ENCODE measurements at regions not wholly inside any gene's neighbourhood (a gene's known extent, or its start where the extent isn't known, plus 50 kb on each side); places are given as distances from the start of the nearest gene placed in this dataset.

- ChIA-PET POLR2A (no interaction called here), CTCF (no interaction called here)
- TF ChIP-seq LEF1 (IDR thresholded peaks at IDR 0.05; ENCODE audit: borderline replicate concordance) (no peak), PKNOX1 (IDR thresholded peaks at IDR 0.05) (no peak), SP1 (IDR thresholded peaks at IDR 0.05) (no peak), ZNF384 (IDR thresholded peaks at IDR 0.05) (no peak), FOXK2 (IDR thresholded peaks at IDR 0.05) (no peak), ELF4 (IDR thresholded peaks at IDR 0.05) (no peak), BHLHE40 (IDR thresholded peaks at IDR 0.05; ENCODE audit: borderline replicate concordance) (no peak), NFRKB (IDR thresholded peaks at IDR 0.05) (no peak), FOXA1 (IDR thresholded peaks at IDR 0.05) (no peak), FOXM1 (IDR thresholded peaks at IDR 0.05; ENCODE audit: borderline replicate concordance) (no peak), HDGF (IDR thresholded peaks at IDR 0.05; ENCODE audit: borderline replicate concordance) (no peak), ARNT (IDR thresholded peaks at IDR 0.05) (no peak), TARDBP (IDR thresholded peaks at IDR 0.05) (no peak), SUZ12 (IDR thresholded peaks at IDR 0.05) (no peak), CTBP1 (IDR thresholded peaks at IDR 0.05; ENCODE audit: borderline replicate concordance) (no peak), L3MBTL2 (conservative IDR thresholded peaks at IDR 0.05) (no peak)
- no peak for DNase-seq (ENCODE audit: extremely low spot score)
Observed at GRCh38 chr5:40006260-40006659, 581.5 kb upstream of the DAB2 start.

- ChIA-PET POLR2A (no interaction called here), CTCF (no interaction called here)
- TF ChIP-seq ELF4 (IDR thresholded peaks at IDR 0.05): no peak
- TF ChIP-seq ARNT (IDR thresholded peaks at IDR 0.05): no peak
- TF ChIP-seq FOXK2 (IDR thresholded peaks at IDR 0.05): no peak
- TF ChIP-seq SUZ12 (IDR thresholded peaks at IDR 0.05): no peak
- TF ChIP-seq SP1 (IDR thresholded peaks at IDR 0.05): no peak
- no peak for TF ChIP-seq HDGF (IDR thresholded peaks at IDR 0.05; ENCODE audit: borderline replicate concordance)
- TF ChIP-seq LEF1 (IDR thresholded peaks at IDR 0.05; ENCODE audit: borderline replicate concordance): no peak
- TF ChIP-seq PKNOX1 (IDR thresholded peaks at IDR 0.05): no peak
- TF ChIP-seq FOXA1 (IDR thresholded peaks at IDR 0.05): no peak
- no peak for TF ChIP-seq TARDBP (IDR thresholded peaks at IDR 0.05)
- no peak for TF ChIP-seq L3MBTL2 (conservative IDR thresholded peaks at IDR 0.05)
- no peak for TF ChIP-seq NFRKB (IDR thresholded peaks at IDR 0.05)
- no peak for TF ChIP-seq ZNF384 (IDR thresholded peaks at IDR 0.05)
- no peak for TF ChIP-seq BHLHE40 (IDR thresholded peaks at IDR 0.05; ENCODE audit: borderline replicate concordance)
- no peak for TF ChIP-seq FOXM1 (IDR thresholded peaks at IDR 0.05; ENCODE audit: borderline replicate concordance)
- no peak for DNase-seq (ENCODE audit: extremely low spot score)
Observed at GRCh38 chr5:40001796-40002195, 577.0 kb upstream of the DAB2 start.

GRCh38 chr5:39998518-39998917, 573.7 kb upstream of the DAB2 start:
- ChIA-PET POLR2A (no interaction called here), CTCF (no interaction called here)
- TF ChIP-seq FOXK2 (IDR thresholded peaks at IDR 0.05) (no peak), SP1 (IDR thresholded peaks at IDR 0.05) (no peak), HDGF (IDR thresholded peaks at IDR 0.05; ENCODE audit: borderline replicate concordance) (no peak), PKNOX1 (IDR thresholded peaks at IDR 0.05) (no peak), TARDBP (IDR thresholded peaks at IDR 0.05) (no peak)
- DNase-seq (ENCODE audit: extremely low spot score): no peak

- TF ChIP-seq ZNF384 (IDR thresholded peaks at IDR 0.05) (no peak), CTBP1 (IDR thresholded peaks at IDR 0.05; ENCODE audit: borderline replicate concordance) (no peak), TARDBP (IDR thresholded peaks at IDR 0.05) (no peak), BHLHE40 (IDR thresholded peaks at IDR 0.05; ENCODE audit: borderline replicate concordance) (no peak), ARNT (IDR thresholded peaks at IDR 0.05) (no peak), PKNOX1 (IDR thresholded peaks at IDR 0.05) (no peak), SUZ12 (IDR thresholded peaks at IDR 0.05) (no peak), HDGF (IDR thresholded peaks at IDR 0.05; ENCODE audit: borderline replicate concordance) (no peak), SP1 (IDR thresholded peaks at IDR 0.05) (no peak), FOXM1 (IDR thresholded peaks at IDR 0.05; ENCODE audit: borderline replicate concordance) (no peak), LEF1 (IDR thresholded peaks at IDR 0.05; ENCODE audit: borderline replicate concordance) (no peak)
- CTCF ChIA-PET: no interaction called here
- no peak for DNase-seq (ENCODE audit: extremely low spot score)
- POLR2A ChIA-PET: no interaction called here
Observed at GRCh38 chr5:39995990-39996389, 571.2 kb upstream of the DAB2 start.

GRCh38 chr5:39992617-39993202, 567.9 kb upstream of the DAB2 start:
- no peak for DNase-seq (ENCODE audit: extremely low spot score)
- POLR2A ChIA-PET: no interaction called here
- CTCF ChIA-PET: no interaction called here
- TF ChIP-seq SP1 (IDR thresholded peaks at IDR 0.05) (no peak), FOXA1 (IDR thresholded peaks at IDR 0.05) (no peak), SUZ12 (IDR thresholded peaks at IDR 0.05) (no peak), LEF1 (IDR thresholded peaks at IDR 0.05; ENCODE audit: borderline replicate concordance) (no peak), FOXK2 (IDR thresholded peaks at IDR 0.05) (no peak), NFRKB (IDR thresholded peaks at IDR 0.05) (no peak)

- no peak for TF ChIP-seq SUZ12 (IDR thresholded peaks at IDR 0.05)
- no peak for TF ChIP-seq BHLHE40 (IDR thresholded peaks at IDR 0.05; ENCODE audit: borderline replicate concordance)
- TF ChIP-seq HDGF (IDR thresholded peaks at IDR 0.05; ENCODE audit: borderline replicate concordance): no peak
- no peak for TF ChIP-seq LEF1 (IDR thresholded peaks at IDR 0.05; ENCODE audit: borderline replicate concordance)
- no peak for TF ChIP-seq ZNF384 (IDR thresholded peaks at IDR 0.05)
- TF ChIP-seq ARNT (IDR thresholded peaks at IDR 0.05): no peak
- TF ChIP-seq TARDBP (IDR thresholded peaks at IDR 0.05): no peak
- TF ChIP-seq FOXM1 (IDR thresholded peaks at IDR 0.05; ENCODE audit: borderline replicate concordance): no peak
- no peak for TF ChIP-seq SP1 (IDR thresholded peaks at IDR 0.05)
- no peak for TF ChIP-seq L3MBTL2 (conservative IDR thresholded peaks at IDR 0.05)
- no peak for TF ChIP-seq ELF4 (IDR thresholded peaks at IDR 0.05)
- TF ChIP-seq FOXK2 (IDR thresholded peaks at IDR 0.05): no peak
- TF ChIP-seq CTBP1 (IDR thresholded peaks at IDR 0.05; ENCODE audit: borderline replicate concordance): no peak
- TF ChIP-seq FOXA1 (IDR thresholded peaks at IDR 0.05): no peak
- TF ChIP-seq NFRKB (IDR thresholded peaks at IDR 0.05): no peak
- TF ChIP-seq PKNOX1 (IDR thresholded peaks at IDR 0.05): no peak
- no peak for DNase-seq (ENCODE audit: extremely low spot score)
- CTCF ChIA-PET: no interaction called here
- POLR2A ChIA-PET: no interaction called here
Observed at GRCh38 chr5:39986614-39987013, 561.8 kb upstream of the DAB2 start.
